GM10266 (cell line): ENCODE measurements at regions not wholly inside any gene's neighbourhood (a gene's known extent, or its start where the extent isn't known, plus 50 kb on each side); places are given as distances from the start of the nearest gene placed in this dataset.

Experiments
- DNase-seq: peaks from one replicate; pipeline ENCODE4 v3.0.0; 2012; ENCODE audit errors: extremely low spot score
- CTCF ChIP-seq: IDR thresholded peaks from 2 replicates; pipeline ENCODE4 v1.5.1; 2012; ENCODE audit warnings: mild to moderate bottlenecking, low read depth; ENCODE audit not compliant: control insufficient read depth, insufficient read depth; ENCODE audit errors: missing control alignments

- no peak for TF ChIP-seq CTCF
- DNase-seq, result no peak
These were observed 193.2 kb downstream of the ICOS start for GRCh38 chr2:204129591-204130294.

DNA sequence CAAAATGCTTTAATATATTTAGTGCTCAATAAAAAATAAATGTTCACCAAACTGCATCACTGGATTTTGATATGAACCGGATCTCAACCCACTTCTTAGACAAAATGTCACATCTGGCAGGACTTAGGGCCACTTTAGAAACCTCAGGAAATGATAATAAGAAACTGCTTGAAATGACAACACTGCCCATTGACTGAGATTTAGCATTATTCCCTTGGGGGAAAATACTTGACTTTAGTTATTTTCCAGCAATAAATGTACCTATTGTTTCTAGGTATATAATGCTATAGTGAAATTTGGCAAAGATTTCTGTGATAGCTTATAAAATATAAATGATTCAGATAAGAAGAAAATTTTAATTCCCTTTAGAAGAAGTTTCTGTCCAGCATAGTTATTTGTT, 195.1 kb downstream of the ICOS start:
- TF ChIP-seq CTCF, result no peak
- DNase-seq, result no peak

DNA sequence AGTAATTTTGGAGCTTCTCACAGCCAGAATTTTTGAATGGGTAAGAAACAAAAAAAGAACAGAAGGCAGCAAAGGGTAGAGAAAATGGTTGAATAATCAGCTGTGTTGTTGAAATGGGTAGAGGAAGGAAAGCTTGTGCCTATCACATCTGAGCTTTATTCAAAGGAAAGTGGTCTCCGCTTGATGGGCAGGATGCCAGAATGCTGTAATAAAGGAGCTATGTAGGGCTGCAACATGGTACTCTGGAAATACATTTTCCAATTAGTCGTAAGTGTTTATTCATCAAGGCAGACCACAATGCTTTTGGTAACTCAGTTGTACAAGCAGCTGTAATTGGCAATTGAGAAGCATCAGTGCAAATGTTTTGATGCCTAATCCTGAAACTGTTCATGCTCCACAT, 196.9 kb downstream of the ICOS start:
- TF ChIP-seq CTCF, result no peak
- DNase-seq, result no peak

- TF ChIP-seq CTCF, result no peak
These were observed 197.9 kb downstream of the ICOS start for GRCh38 chr2:204134421-204134820.

GRCh38 chr2:204135752-204136151, 199.2 kb downstream of the ICOS start:
- no peak for TF ChIP-seq CTCF
- DNase-seq, result no peak

More at GRCh38 chr2:204134421-204134820, 197.9 kb downstream of the ICOS start:
- no peak for DNase-seq

- DNase-seq, result no peak
- no peak for TF ChIP-seq CTCF
These were observed 201.6 kb downstream of the ICOS start for GRCh38 chr2:204138206-204138605.

DNA sequence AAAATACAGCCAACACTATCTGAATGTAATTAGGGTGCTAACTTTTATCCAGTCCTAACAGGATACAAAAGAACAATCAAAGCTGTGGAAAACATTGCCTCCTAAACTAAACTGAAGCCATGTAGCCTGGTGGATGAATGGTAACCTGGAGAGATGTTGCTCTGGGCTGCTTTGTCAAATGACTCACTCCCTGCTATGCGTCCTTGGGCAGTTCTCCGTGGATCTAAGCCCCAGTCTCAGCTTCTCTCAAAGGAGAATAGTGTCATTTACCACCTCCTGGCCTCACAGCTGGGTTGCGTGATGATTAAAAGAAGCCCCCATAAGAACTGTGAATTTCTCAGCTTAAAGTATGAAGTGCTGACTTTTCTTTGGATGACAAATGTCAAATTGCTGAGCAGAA, 203.7 kb downstream of the ICOS start:
- no peak for TF ChIP-seq CTCF
- no peak for DNase-seq
